ENCODE measurements at regions not wholly inside any gene's neighbourhood (a gene's known extent, or its start where the extent isn't known, plus 50 kb on each side); places are given as distances from the start of the nearest gene placed in this dataset.

DNA sequence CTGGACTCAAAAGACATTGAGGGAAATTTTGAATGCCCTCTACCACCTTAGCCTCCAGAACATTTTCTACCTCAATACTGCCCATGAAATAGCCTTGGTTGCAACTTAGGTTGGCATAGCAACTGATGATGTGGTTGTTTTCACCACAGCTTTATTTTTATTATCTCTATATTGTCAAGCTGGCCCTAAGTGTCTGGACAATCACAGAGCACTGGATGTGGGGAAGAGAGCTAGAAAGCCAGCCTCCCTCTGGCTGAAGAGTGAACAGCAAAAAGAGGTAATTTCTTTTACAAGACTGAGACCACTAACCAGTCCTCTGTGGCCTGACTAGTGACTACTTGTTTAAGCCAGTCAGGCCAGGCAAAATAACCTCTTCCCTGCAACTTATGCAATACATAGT lies 159.6 kb downstream of the HS3ST2 start:
- CTCF ChIA-PET = no interaction called here
- TF ChIP-seq, protein P1, sequence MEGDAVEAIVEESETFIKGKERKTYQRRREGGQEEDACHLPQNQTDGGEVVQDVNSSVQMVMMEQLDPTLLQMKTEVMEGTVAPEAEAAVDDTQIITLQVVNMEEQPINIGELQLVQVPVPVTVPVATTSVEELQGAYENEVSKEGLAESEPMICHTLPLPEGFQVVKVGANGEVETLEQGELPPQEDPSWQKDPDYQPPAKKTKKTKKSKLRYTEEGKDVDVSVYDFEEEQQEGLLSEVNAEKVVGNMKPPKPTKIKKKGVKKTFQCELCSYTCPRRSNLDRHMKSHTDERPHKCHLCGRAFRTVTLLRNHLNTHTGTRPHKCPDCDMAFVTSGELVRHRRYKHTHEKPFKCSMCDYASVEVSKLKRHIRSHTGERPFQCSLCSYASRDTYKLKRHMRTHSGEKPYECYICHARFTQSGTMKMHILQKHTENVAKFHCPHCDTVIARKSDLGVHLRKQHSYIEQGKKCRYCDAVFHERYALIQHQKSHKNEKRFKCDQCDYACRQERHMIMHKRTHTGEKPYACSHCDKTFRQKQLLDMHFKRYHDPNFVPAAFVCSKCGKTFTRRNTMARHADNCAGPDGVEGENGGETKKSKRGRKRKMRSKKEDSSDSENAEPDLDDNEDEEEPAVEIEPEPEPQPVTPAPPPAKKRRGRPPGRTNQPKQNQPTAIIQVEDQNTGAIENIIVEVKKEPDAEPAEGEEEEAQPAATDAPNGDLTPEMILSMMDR (IDR thresholded peaks at IDR 0.05; ENCODE audit: unreplicated experiment) = no peak
- H3K4me1 Mint-ChIP-seq (ENCODE audit: low read depth, unreplicated experiment) = peaks cover 9% of the 10 kb centered on the region
- BruUV-seq (replicated peaks) = no TSS peak
- H3K36me3 Mint-ChIP-seq (ENCODE audit: insufficient read depth, unreplicated experiment) = no peaks in the 10 kb centered on the region
- peaks cover 91% of the 10 kb centered on the region for H3K27me3 Mint-ChIP-seq (ENCODE audit: unreplicated experiment)
- intact Hi-C loops (cut with micrococcal nuclease; ENCODE audit: unreplicated experiment) = no loop called here
- H3K27ac Mint-ChIP-seq (ENCODE audit: unreplicated experiment) = no peak overlapping the region
- DNase-seq = no peak
- H3K9me3 Mint-ChIP-seq (ENCODE audit: low read depth, unreplicated experiment) = no peaks in the 10 kb centered on the region
- no peak overlapping the region for H3K4me3 Mint-ChIP-seq (ENCODE audit: low read depth, unreplicated experiment)

DNA sequence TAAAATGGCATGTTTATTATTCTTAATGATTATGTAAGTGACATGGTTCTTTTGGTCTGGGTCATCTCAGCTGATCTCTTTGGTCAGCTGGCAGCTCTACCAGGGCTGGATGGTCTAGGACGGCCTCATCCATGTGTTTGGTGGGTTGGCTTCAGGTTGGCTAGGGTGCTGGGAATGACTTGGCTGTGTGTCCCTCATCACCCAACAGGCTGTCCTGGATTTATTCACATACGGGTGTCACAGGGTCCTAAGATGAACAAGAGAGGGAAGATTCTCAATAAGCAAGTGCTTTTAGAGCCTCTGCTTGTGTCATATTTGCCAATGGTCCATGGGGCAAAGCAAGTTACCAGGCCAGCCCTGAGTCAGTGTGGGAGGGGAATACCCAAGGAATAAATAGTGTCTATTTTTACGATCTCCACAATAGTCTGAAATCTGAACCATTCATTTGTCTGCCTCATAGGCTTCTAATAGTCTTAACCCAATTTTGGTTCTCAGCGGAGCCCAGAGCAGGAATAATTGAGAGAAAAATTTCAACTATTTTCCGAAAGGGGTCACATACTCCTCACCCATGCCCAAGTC lies 157.5 kb downstream of the HS3ST2 start:
- H3K27ac Mint-ChIP-seq (ENCODE audit: unreplicated experiment) = no peak overlapping the region
- no peak for DNase-seq
- peaks cover 85% of the 10 kb centered on the region for H3K27me3 Mint-ChIP-seq (ENCODE audit: unreplicated experiment)
- BruUV-seq (replicated peaks) = no TSS peak
- CTCF ChIA-PET = no interaction called here
- H3K9me3 Mint-ChIP-seq (ENCODE audit: low read depth, unreplicated experiment) = no peaks in the 10 kb centered on the region
- TF ChIP-seq, protein P1 (IDR thresholded peaks at IDR 0.05; ENCODE audit: unreplicated experiment) = no peak
- H3K36me3 Mint-ChIP-seq (ENCODE audit: insufficient read depth, unreplicated experiment) = no peaks in the 10 kb centered on the region
- H3K4me1 Mint-ChIP-seq (ENCODE audit: low read depth, unreplicated experiment) = peaks cover 9% of the 10 kb centered on the region
- no peak overlapping the region for H3K4me3 Mint-ChIP-seq (ENCODE audit: low read depth, unreplicated experiment)
- intact Hi-C loops (cut with micrococcal nuclease; ENCODE audit: unreplicated experiment) = no loop called here

DNA sequence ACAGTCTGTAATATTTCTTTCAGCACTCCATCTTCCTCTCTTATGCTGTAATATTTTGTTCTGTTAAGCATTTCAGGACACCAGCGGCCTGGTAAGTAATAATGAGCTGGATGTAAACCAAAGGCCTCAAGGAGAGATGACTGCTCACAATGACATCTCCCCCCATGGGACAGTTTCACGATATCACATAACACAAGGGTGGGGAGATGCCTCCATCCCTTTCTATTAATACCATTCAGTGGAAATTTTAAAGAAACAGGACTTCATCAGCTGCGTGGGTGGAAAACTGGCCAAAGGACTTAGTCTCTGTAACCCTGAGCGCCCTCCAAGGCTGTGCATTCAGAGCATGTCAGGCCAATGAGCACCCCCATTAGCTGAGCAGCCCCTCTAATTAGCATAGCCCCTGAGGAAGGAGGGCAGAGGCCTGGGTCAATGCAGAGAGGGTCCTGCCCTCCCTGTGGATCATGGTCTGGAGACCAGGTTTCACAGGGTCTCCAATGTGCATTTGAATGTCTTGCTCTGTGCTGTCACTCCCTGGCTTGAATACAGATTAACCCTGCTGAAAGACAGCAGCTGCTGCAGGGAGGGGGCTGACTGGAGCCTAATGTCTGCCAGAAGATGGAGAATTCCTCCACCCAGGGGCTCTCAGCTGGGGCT lies 156.4 kb downstream of the HS3ST2 start:
- Mint-ChIP-seq H3K27ac (ENCODE audit: unreplicated experiment) (no peak overlapping the region), H3K36me3 (ENCODE audit: insufficient read depth, unreplicated experiment) (no peaks in the 10 kb centered on the region), H3K9me3 (ENCODE audit: low read depth, unreplicated experiment) (no peaks in the 10 kb centered on the region), H3K4me3 (ENCODE audit: low read depth, unreplicated experiment) (no peak overlapping the region), H3K27me3 (ENCODE audit: unreplicated experiment) (peaks cover 88% of the 10 kb centered on the region), H3K4me1 (ENCODE audit: low read depth, unreplicated experiment) (peaks cover 9% of the 10 kb centered on the region)
- no peak for DNase-seq
- TF ChIP-seq, protein P1 (IDR thresholded peaks at IDR 0.05; ENCODE audit: unreplicated experiment) = no peak
- intact Hi-C loops (cut with micrococcal nuclease; ENCODE audit: unreplicated experiment) = no loop called here
- CTCF ChIA-PET = no interaction called here
- BruUV-seq (replicated peaks) = no TSS peak

DNA sequence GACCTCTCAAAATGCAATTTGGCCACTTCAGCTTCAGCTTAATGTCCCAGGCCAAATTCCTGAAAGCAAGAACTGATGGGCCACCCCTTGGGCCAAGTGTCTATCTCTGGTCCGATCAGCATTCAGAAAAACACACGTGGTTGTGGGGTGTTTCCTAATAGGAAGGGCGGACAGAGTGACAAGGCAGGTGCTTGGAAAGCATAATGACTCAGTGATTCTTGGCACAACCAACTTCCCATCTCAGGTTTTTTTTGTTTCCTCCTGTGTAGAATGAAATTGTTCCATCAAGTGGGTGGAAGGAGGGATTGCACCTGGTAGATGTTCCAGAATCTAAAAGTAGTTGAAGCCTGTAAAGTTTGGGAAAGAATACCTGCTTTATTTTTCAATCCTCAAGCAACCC lies 155.6 kb downstream of the HS3ST2 start:
- Mint-ChIP-seq H3K27me3 (ENCODE audit: unreplicated experiment) (peaks cover 88% of the 10 kb centered on the region), H3K36me3 (ENCODE audit: insufficient read depth, unreplicated experiment) (no peaks in the 10 kb centered on the region), H3K9me3 (ENCODE audit: low read depth, unreplicated experiment) (no peaks in the 10 kb centered on the region), H3K4me3 (ENCODE audit: low read depth, unreplicated experiment) (no peak overlapping the region), H3K4me1 (ENCODE audit: low read depth, unreplicated experiment) (peaks cover 9% of the 10 kb centered on the region), H3K27ac (ENCODE audit: unreplicated experiment) (no peak overlapping the region)
- no TSS peak for BruUV-seq (replicated peaks)
- intact Hi-C loops (cut with micrococcal nuclease; ENCODE audit: unreplicated experiment) = no loop called here
- TF ChIP-seq, protein P1 (IDR thresholded peaks at IDR 0.05; ENCODE audit: unreplicated experiment) = no peak
- peak; percentile 15 for DNase-seq
- CTCF ChIA-PET = no interaction called here
